ENCODE measurements at regions not wholly inside any gene's neighbourhood (a gene's known extent, or its start where the extent isn't known, plus 50 kb on each side); places are given as distances from the start of the nearest gene placed in this dataset.

- no peak for TF ChIP-seq POLR2A (IDR thresholded peaks at IDR 0.05)
- TF ChIP-seq CTCF (IDR thresholded peaks at IDR 0.05) = no peak
Measured at GRCh38 chr3:30293621-30294240, 312.7 kb upstream of the TGFBR2 start.

Data from Peyer's patch (tissue), 4 donors.